ENCODE measurements at regions not wholly inside any gene's neighbourhood (a gene's known extent, or its start where the extent isn't known, plus 50 kb on each side); places are given as distances from the start of the nearest gene placed in this dataset.

DNA sequence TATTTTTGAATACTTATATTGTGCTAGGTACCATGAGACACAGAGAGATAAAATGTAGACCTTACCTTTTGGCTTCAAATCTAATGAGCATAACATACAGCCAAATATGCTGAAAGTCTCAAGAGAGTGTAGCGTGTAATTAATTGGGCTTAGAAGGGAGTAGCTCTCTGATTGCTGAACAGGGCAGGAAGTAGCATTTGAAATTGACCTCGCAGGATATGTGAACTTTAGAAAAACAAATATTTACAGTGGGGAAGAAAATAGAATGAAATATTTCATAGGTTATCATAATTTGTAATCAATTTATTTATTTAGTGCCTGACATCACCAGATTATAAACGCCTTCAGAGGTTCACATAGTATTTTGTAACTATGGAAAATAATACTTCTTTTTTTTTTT lies 327.1 kb downstream of the RFC3 start:
- TF ChIP-seq CTCF (IDR thresholded peaks at IDR 0.05) = no peak
- TF ChIP-seq POLR2A (IDR thresholded peaks at IDR 0.05) = no peak

Measured in heart left ventricle (tissue), 13 donors.